ENCODE measurements at regions not wholly inside any gene's neighbourhood (a gene's known extent, or its start where the extent isn't known, plus 50 kb on each side); places are given as distances from the start of the nearest gene placed in this dataset.
"Not testable (repeated sequence)": the region's sequence is repeated elsewhere in the genome, so short reads cannot be mapped to it uniquely, and the experiment has no call there.

DNA sequence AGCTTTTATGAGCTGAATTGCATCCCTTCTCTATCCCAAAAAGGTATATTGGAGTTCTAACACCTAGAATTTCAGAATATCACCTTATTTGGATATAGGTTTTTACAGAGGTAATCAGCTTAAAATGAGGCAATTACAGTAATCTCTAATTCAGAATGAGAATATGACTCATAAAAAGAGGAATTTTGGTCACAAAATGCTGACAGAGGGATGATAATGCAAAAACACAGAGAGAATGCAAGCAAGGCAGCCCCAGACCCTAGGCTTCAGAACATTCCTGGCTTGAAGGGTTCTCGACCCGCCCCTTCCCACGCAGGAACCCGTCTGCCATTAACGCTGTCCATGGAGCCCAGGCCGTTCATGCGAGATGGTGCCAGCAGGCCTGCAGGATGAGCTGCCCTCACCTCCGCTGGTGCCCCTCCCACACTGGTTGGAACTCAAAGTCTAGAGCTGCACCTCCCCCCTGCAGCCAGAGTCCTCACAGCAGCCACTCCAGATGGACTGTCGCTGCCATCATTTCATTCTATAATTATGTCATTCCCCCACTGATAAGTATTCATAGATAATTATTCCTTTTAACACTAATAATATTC is 1173.4 kb upstream of the ACO1 start:
- Histone ChIP-seq H3K27ac (no peak overlapping the region), H3K4me1 (peaks cover 0 to 10% of the 10 kb centered on the region in 2 donors), H3K4me3 (no peak overlapping the region), H3K27me3 (no peaks in the 10 kb centered on the region), H3K9me3 (no peaks in the 10 kb centered on the region), H3K36me3 (no peaks in the 10 kb centered on the region)
- ATAC-seq = no peak
- intact Hi-C loops (cut with DNase I) = no loop called here
- TF ChIP-seq, protein P1, sequence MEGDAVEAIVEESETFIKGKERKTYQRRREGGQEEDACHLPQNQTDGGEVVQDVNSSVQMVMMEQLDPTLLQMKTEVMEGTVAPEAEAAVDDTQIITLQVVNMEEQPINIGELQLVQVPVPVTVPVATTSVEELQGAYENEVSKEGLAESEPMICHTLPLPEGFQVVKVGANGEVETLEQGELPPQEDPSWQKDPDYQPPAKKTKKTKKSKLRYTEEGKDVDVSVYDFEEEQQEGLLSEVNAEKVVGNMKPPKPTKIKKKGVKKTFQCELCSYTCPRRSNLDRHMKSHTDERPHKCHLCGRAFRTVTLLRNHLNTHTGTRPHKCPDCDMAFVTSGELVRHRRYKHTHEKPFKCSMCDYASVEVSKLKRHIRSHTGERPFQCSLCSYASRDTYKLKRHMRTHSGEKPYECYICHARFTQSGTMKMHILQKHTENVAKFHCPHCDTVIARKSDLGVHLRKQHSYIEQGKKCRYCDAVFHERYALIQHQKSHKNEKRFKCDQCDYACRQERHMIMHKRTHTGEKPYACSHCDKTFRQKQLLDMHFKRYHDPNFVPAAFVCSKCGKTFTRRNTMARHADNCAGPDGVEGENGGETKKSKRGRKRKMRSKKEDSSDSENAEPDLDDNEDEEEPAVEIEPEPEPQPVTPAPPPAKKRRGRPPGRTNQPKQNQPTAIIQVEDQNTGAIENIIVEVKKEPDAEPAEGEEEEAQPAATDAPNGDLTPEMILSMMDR (IDR thresholded peaks at IDR 0.05) = no peak
- DNase-seq = peak in 1 of 4 donors; percentile 64

DNA sequence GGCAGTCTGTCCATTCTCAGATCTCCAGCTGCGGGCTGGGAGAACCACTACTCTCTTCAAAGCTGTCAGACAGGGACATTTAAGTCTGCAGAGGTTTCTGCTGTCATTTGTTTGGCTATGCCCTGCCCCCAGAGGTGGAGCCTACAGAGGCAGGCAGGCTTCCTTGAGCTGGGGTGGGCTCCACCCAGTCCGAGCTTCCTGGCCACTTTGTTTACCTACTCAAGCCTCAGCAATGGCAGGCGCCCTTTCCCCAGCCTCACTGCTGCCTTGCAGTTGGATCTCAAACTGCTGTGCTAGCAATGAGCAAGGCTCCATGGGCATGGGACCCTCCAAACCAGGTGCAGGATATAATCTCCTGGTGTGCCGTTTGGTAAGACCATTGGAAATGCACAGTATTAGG is 1154.5 kb upstream of the ACO1 start:
- ATAC-seq; DNase-seq; H3K27ac ChIP-seq; H3K4me1 ChIP-seq; H3K36me3 ChIP-seq; H3K27me3 ChIP-seq; H3K9me3 ChIP-seq; intact Hi-C loops (cut with DNase I); H3K4me3 ChIP-seq: not testable (repeated sequence)

DNA sequence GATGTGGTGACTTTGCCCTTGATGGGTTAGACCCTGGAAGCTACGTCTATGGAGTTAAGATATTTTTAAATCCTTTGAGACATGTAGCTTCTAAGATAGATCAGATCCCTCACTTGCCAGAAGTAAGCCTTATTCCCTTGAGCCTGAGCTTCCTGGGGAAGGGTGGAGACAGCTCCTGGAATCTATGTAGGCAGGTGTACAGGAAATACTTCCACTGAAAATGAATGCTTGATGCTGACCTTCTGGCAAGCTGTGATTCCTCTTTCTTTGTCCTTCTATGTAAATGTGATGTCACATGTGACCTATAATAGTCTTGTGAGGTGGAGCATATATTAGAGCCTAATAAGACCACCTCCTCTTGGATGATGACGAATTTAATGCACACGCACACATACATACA is 1152.0 kb upstream of the ACO1 start:
- no peaks in the 10 kb centered on the region for H3K27me3 ChIP-seq
- TF ChIP-seq, protein P1 (IDR thresholded peaks at IDR 0.05) = no peak
- H3K27ac ChIP-seq = no peak overlapping the region
- no peaks in the 10 kb centered on the region for H3K4me1 ChIP-seq
- no peak for ATAC-seq
- H3K9me3 ChIP-seq = no peaks in the 10 kb centered on the region
- H3K4me3 ChIP-seq = no peak overlapping the region
- no peak for DNase-seq
- no peaks in the 10 kb centered on the region for H3K36me3 ChIP-seq
- intact Hi-C loops (cut with DNase I) = no loop called here

DNA sequence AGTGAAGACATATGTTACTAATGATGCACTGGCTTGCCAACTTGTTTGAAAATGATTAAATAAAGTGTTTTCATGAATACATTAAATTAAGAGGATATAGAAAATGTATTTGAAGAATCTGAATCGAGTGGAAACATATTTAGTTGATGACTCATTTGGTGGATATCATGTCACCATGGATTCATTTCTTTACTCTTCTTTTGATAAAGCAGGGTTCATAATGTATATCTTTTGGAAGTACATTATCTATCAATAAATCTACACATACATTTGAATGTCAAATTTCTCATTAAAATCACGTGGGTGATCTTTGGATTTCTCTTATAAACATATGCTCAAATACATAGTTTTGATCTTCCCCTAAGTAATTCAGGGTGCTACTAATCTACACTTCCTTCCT is 1148.1 kb upstream of the ACO1 start:
- Histone ChIP-seq H3K9me3 (no peaks in the 10 kb centered on the region), H3K4me3 (no peak overlapping the region), H3K36me3 (no peaks in the 10 kb centered on the region), H3K27me3 (no peaks in the 10 kb centered on the region), H3K27ac (no peak overlapping the region), H3K4me1 (no peaks in the 10 kb centered on the region)
- DNase-seq (no peak), ATAC-seq (no peak)
- TF ChIP-seq, protein P1 (IDR thresholded peaks at IDR 0.05) = no peak
- intact Hi-C loops (cut with DNase I) = no loop called here

DNA sequence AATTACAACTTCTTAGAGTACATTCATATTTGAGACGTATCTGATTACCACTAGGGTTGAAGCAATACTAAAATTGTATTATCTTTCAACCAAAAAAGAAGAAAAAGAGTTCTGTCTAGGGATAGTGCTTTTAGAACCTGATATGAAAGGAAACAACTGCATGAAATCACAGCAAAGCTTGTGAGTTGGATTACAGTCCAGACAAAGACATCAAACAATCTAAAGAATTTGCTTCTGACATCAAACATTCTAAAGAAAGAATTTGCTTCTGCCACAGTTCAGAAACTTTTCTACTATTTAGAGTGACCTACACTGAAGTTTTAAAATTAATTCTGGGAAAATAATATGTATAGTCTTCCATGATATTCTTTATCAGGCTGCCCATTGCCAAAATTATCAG is 1141.1 kb upstream of the ACO1 start:
- H3K9me3 ChIP-seq = no peaks in the 10 kb centered on the region
- no peaks in the 10 kb centered on the region for H3K36me3 ChIP-seq
- no peaks in the 10 kb centered on the region for H3K4me1 ChIP-seq
- H3K27me3 ChIP-seq = no peaks in the 10 kb centered on the region
- H3K27ac ChIP-seq = no peak overlapping the region
- intact Hi-C loops (cut with DNase I) = no loop called here
- DNase-seq (no peak), ATAC-seq (no peak)
- H3K4me3 ChIP-seq = no peak overlapping the region
- TF ChIP-seq, protein P1 (IDR thresholded peaks at IDR 0.05) = no peak

DNA sequence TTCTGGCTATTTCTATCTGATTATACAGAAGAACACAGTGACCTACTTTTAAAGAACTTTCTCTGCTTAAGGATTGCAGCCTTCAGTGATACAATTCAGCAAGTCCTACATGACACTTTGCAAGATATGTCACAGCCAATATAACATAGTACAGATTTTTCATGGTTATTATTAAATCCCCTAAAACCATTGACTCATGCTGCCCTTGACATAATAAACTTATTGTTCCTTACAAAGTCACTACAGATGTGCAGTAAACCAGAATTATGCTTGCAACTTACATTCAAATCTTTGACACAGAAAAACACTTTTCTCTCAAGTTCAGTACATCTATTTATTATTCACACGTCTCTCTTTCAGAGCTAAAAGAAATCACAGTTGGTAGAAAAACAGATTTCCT is 1136.3 kb upstream of the ACO1 start:
- H3K27ac ChIP-seq = no peak overlapping the region
- no peaks in the 10 kb centered on the region for H3K36me3 ChIP-seq
- no peaks in the 10 kb centered on the region for H3K4me1 ChIP-seq
- no peaks in the 10 kb centered on the region for H3K27me3 ChIP-seq
- TF ChIP-seq, protein P1 (IDR thresholded peaks at IDR 0.05) = no peak
- no peak for ATAC-seq
- no peak overlapping the region for H3K4me3 ChIP-seq
- H3K9me3 ChIP-seq = no peaks in the 10 kb centered on the region
- intact Hi-C loops (cut with DNase I) = no loop called here
- DNase-seq = no peak
